Mucosa of descending colon (tissue), 3 donors: ENCODE measurements at regions not wholly inside any gene's neighbourhood (a gene's known extent, or its start where the extent isn't known, plus 50 kb on each side); places are given as distances from the start of the nearest gene placed in this dataset.

Experiments used
- ATAC-seq: fragments of 200-7000 bp; cut with Tn5 transposase; one replicate; pipeline ENCODE4 v1.9.1; 2020; ENCODE audit warnings: mild to moderate bottlenecking, moderate library complexity
- DNase-seq, 3 donors: peaks; one replicate each; pipeline ENCODE4 v3.0.0-alpha.2; 2020
- H3K36me3 ChIP-seq: fragments of 200-600 bp; one replicate; pipeline ENCODE4 v1.8.0; 2021; ENCODE audit warnings: low read depth, mild to moderate bottlenecking
- H3K4me1 ChIP-seq: fragments of 200-600 bp; one replicate; pipeline ENCODE4 v1.8.0; 2021; ENCODE audit warnings: low read depth, mild to moderate bottlenecking
- H3K4me3 ChIP-seq: fragments of 200-600 bp; one replicate; pipeline ENCODE4 v1.8.0; 2021; ENCODE audit warnings: mild to moderate bottlenecking
- H3K9me3 ChIP-seq: fragments of 200-600 bp; one replicate; pipeline ENCODE4 v1.8.0; 2021; ENCODE audit warnings: mild to moderate bottlenecking
- CTCF ChIP-seq: fragments of 200-600 bp; IDR thresholded peaks from one replicate; pipeline ENCODE4 v1.8.0; 2022; ENCODE audit warnings: antibody characterized with exemption, mild to moderate bottlenecking
- intact Hi-C, 2 donors: fragments of 100-400 bp; cut with DNase I in 1 of 2; cut with micrococcal nuclease in 1 of 2; formaldehyde crosslinking; loops; one replicate each; pipeline versions ENCODE4 v1.11.0 to v1.11.1; 2022; cut with DNase I, micrococcal nuclease
- donor health status: DM: no; HTN: no; CAD: no; lungs with moderate emphysema.
- donor health status: DM: no; HTN: no; CAD: no.
- donor health status: DM: no; HTN: yes; CAD: no.

GRCh38 chr12:74892057-74892633 lies 317.5 kb downstream of the KCNC2 start:
- ATAC-seq (no peak), DNase-seq (no peak)
- no peak overlapping the region for H3K4me3 ChIP-seq
- intact Hi-C loops, result no loop called here
- H3K36me3 ChIP-seq, result no peaks in the 10 kb centered on the region
- no peak for TF ChIP-seq CTCF
- H3K4me1 ChIP-seq, result no peaks in the 10 kb centered on the region
- H3K9me3 ChIP-seq, result no peaks in the 10 kb centered on the region

DNA sequence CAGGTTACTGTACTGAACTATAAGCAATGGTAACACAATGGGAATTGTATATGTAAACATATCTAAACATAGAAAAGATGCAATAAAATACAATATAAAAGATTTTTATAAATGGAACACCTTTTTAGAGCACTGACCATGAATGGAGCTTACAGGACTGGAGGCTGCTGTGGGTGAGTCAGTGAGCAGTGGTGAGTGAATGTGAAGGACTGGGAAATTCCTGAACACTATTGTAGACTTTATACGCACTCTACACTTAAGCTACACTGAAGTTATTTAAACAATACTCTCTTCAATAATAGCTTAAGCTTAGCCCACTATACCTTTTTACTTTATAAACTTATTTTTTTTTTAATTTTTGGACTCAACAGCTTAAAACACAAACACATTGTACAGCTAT lies 313.5 kb downstream of the KCNC2 start:
- intact Hi-C loops, result no loop called here
- H3K4me1 ChIP-seq, result no peaks in the 10 kb centered on the region
- no peak for TF ChIP-seq CTCF
- no peaks in the 10 kb centered on the region for H3K36me3 ChIP-seq
- no peak for DNase-seq
- H3K4me3 ChIP-seq, result no peak overlapping the region
- peak; percentile 49 for ATAC-seq
- H3K9me3 ChIP-seq, result no peaks in the 10 kb centered on the region

DNA sequence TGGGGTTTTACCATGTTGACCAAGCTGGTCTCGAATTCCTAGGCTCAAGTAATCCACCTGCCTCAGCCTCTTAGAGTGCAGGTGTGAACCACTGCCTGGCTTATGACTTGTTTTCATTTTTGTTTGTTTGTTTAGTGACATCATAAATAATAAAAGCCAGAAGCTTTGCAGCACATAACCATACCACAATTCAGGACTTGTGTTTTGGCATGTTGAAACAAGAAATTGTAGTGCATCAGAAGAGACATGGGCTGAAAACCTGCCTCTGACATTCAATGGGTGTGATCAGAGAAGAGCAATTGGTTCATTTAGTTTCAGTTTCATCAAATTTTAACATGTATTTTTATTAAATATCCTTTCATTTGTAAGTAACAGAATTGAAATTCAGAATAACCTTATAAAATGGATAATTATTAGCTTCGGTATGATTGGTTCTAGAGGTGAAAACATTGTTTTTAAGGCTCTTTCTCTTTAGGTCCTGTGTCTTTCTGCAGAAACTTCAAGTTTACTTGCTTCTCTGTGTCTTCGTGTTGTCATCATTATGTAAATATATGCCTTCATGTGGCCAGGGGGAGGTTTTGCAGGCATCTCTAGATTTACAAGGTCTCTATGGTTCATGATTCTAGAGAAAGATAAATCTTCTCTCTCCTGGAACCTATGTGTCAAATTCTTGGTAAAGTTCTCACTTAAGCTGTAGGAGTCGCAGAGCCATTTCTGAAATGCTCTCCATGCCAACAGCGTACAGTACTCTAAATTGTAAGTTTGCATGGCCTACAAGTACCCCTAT lies 312.0 kb downstream of the KCNC2 start:
- Histone ChIP-seq H3K4me1 (no peaks in the 10 kb centered on the region), H3K9me3 (no peaks in the 10 kb centered on the region), H3K36me3 (no peaks in the 10 kb centered on the region), H3K4me3 (no peak overlapping the region)
- ATAC-seq (no peak), DNase-seq (no peak)
- no peak for TF ChIP-seq CTCF
- intact Hi-C loops, result no loop called here

- intact Hi-C loops, result no loop called here
- ATAC-seq (no peak), DNase-seq (no peak)
- no peaks in the 10 kb centered on the region for H3K4me1 ChIP-seq
- TF ChIP-seq CTCF, result no peak
- no peak overlapping the region for H3K4me3 ChIP-seq
- no peaks in the 10 kb centered on the region for H3K9me3 ChIP-seq
- no peaks in the 10 kb centered on the region for H3K36me3 ChIP-seq
Observed at GRCh38 chr12:74899031-74899829, 310.4 kb downstream of the KCNC2 start.

DNA sequence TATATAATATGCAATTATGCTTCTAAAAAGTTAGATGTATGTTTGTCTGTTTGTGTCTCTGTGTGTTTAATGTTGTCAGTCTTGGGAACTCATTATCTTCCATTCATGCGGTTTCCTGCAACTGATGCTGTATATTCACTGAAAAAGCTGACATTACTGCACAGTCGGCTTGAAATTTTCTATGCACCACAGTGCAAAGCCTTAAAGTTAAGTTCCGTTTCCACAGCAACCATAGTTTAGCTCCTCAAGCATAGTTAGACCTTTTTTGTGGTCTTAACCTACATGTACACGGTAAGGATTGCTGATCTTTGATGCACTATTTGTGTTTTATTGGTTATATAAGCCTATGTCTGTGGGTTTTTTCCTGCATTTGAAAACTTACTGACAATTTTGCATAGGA lies 309.4 kb downstream of the KCNC2 start:
- no peak for DNase-seq
- H3K9me3 ChIP-seq, result no peaks in the 10 kb centered on the region
- H3K4me3 ChIP-seq, result no peak overlapping the region
- TF ChIP-seq CTCF, result no peak
- intact Hi-C loops, result no loop called here
- peak; percentile 25 for ATAC-seq
- no peaks in the 10 kb centered on the region for H3K36me3 ChIP-seq
- H3K4me1 ChIP-seq, result no peaks in the 10 kb centered on the region
